GM18861 (cell line): ENCODE measurements at regions not wholly inside any gene's neighbourhood (a gene's known extent, or its start where the extent isn't known, plus 50 kb on each side); places are given as distances from the start of the nearest gene placed in this dataset.
"Not testable (repeated sequence)": the region's sequence is repeated elsewhere in the genome, so short reads cannot be mapped to it uniquely, and the experiment has no call there.

Experiments used
- ATAC-seq: cut with Tn5 transposase; IDR thresholded peaks from one replicate; pipeline ENCODE4 v1.9.1; 2021; ENCODE audit not compliant: unreplicated experiment

- no peak for ATAC-seq
Observed at GRCh38 chr12:33514893-33515292, 75.3 kb upstream of the SYT10 start.

GRCh38 chr12:33519566-33519965, 79.9 kb upstream of the SYT10 start:
- ATAC-seq: no peak

- ATAC-seq: not testable (repeated sequence)
Observed at GRCh38 chr12:33520505-33521302, 81.1 kb upstream of the SYT10 start.

- ATAC-seq: no peak
Observed at GRCh38 chr12:33529031-33529430, 89.4 kb upstream of the SYT10 start.

- ATAC-seq: no peak
Observed at GRCh38 chr12:33529810-33530209, 90.2 kb upstream of the SYT10 start.

DNA sequence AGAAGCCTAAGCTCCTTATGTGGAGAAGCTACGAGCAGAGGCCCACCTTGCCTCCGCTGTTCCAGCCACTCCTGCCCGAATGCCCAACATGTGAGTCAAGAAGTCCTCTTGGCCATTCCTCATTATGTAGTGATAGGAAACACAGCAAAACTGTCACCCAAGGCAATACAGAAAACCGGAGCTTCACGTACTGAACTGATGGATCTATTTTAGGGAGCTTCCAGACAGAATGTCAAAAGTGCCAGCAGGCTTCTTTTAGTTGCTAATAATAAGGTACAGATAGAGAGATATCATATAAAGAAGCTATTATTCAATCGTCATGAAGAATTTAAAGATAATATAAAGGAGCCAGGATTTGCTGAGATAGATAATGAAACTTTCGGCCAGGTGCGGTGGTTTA, 91.6 kb upstream of the SYT10 start:
- ATAC-seq: no peak

DNA sequence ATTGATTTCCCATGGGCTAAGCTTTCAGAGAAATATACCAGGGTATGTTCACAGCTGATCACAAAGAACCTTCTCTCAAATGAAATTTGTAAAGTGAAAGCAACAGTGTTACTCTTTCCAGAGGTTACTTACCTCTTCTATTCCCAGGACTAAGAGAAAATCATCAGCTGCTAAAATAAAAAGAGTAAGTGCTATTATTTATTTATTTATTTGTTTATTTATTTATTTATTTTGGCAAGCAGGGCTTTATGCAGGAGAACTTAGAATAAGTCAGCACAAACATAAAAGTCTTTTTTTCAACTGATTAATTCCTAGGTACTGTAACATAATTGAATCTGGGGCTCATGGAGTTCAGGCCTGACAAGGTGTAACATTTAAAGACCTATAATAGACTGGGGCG, 93.9 kb upstream of the SYT10 start:
- no peak for ATAC-seq

- no peak for ATAC-seq
Observed at GRCh38 chr12:33536431-33536830, 96.8 kb upstream of the SYT10 start.

DNA sequence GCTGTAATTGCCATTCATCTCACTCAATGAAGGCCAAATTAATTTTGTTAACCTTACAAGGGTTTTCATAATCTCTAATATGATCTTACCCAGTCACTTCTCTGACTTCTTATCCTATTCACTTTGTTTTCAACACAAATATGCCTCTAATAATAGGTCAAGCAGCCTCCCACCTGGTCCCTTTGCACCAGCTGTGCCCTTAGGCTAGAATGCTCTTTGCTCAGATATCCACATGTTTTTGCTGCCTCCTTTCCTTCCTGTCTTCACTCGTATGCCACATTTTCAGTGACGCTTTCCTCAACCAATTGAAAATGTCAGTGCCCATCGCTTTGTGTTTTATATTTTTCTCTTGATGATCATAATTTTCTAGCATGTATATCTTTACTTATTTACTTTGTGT, 106.4 kb upstream of the SYT10 start:
- ATAC-seq: no peak

GRCh38 chr12:33547084-33547483, 107.5 kb upstream of the SYT10 start:
- ATAC-seq: no peak

DNA sequence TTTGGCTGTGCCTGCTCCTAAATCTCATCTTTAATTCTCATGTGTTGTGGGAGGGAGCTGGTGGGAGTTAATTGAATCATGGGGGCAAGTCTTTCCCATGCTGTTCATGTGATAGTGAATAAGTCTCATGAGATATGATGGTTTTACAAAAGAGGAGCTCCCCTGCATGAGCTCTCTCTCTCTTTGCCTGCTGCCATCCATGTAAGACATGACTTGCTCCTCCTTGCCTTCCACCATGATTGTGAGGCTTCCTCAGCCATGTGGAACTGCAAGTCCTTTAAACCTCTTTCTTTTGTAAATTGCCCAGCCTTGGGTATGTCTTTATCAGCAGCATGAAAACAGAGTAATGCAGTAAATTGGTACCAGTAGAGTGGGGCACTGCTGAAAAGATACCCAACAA, 110.6 kb upstream of the SYT10 start:
- ATAC-seq: not testable (repeated sequence)

DNA sequence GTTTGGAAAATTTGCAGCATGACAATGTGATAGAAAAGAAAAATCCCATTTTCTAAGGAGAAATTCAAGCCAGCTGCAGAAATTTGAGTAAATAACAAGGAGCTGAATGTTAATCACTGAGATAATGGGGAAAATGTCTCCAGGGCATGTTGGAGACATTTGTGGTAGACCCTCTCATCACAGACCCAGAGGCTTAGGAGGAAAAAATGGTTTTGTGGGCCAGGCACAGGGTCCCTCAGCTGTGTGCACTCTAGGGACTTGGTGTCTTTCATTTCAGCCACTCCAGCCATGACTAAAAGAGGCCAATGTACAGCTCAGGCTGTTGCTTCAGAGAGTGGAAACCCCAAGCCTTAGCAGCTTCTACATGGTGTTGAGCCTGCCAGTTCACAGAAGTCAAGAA, 111.4 kb upstream of the SYT10 start:
- no peak for ATAC-seq

DNA sequence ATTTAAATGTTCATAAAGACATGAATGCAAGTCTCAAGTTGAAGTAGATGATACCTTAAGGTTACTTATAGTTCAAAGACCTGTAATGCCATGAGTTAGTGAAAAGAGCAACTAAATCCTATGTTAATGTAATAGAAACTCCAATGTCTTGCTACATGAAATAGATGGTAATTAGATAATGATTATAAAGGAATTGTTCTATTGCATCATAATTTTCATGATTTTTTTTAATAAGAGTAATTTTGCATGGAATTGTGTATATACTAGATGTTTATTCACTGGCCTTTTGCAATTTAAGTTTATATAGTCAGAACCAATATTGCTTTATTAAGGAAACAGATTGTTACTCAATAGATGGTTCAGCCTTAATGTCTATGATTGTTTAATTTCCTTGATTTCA, 115.5 kb upstream of the SYT10 start:
- ATAC-seq: no peak

- no peak for ATAC-seq
Observed at GRCh38 chr12:33560653-33561208, 121.1 kb upstream of the SYT10 start.

- ATAC-seq: no peak
Observed at GRCh38 chr12:33562401-33562800, 122.8 kb upstream of the SYT10 start.

DNA sequence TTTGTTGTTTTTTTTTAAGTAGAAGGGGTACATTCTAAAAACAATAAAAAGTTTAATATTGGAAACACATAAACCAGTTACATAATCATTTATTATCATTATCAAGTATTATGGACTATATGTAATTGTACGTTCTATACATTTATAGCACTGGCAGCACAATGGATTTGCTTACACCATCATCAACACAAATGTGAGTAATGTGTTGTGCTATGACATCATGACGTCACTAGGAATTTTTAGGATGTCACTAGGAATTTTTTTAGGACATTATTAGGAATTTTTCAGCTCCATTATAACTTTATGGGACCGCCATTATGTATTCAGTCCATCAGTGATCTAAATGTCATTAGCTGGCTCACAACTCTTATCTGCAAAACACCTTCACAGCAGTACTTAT, 126.8 kb upstream of the SYT10 start:
- no peak for ATAC-seq

DNA sequence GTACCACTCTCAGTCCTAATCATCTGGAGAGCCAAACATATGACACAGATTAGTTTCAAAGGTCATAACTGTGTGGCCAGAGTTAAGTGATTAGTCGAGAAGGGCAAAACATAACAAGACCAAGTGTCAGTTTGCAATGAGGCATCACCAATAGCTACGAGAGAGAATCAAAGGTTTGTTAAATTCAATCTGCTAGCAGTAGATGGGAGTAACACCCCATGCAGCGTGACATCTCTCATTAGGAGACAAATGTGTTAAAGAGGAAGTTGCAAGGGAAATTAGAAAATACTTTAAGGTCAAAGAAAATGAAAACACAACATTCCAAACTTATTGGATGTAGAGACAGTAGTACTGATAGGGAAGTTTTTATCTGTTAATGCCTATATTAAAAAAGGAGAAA, 135.7 kb upstream of the SYT10 start:
- ATAC-seq: no peak

DNA sequence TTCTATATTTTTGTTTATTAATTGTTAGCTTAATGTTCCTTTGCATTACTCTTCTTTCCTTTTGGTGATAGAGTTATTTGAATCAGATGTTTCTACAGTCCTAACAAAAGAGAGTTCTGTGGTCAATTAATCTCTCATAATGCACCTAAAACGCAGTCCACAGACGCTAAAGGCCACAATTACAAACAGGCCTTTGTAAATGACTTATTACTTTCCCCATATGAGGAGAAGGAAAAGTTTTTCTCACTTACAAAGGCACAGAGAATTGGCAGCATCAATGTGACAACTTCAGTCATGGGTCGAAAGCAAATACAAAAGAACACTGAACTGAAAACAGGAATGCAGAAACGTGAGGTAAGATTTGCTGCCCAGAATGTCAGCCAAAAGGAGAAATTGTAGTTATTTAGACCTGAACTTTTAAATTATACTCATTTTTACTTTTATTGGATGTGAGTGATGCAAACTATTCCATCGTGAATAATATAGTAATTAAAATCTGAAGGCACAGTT, 142.0 kb upstream of the SYT10 start:
- no peak for ATAC-seq

GRCh38 chr12:33586576-33586975, 147.0 kb upstream of the SYT10 start:
- ATAC-seq: no peak

DNA sequence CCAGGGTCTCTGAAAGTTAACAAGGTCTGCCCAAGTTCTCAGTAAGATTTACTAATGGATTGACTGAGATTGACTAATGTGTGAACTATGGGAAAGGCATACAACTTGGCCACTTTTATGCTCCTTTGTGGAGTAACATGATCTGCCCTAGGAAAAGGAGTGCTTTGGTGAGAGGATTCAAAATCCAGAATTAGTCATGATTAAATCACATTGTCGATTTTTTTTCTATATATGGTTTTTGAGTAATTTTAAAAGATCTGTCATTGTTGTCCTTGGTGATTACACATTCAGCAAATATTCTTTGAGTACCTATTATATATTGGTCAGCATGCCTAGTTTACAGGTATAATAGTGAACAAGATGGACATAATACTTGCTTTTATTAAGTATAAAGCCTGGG, 147.7 kb upstream of the SYT10 start:
- ATAC-seq: no peak

DNA sequence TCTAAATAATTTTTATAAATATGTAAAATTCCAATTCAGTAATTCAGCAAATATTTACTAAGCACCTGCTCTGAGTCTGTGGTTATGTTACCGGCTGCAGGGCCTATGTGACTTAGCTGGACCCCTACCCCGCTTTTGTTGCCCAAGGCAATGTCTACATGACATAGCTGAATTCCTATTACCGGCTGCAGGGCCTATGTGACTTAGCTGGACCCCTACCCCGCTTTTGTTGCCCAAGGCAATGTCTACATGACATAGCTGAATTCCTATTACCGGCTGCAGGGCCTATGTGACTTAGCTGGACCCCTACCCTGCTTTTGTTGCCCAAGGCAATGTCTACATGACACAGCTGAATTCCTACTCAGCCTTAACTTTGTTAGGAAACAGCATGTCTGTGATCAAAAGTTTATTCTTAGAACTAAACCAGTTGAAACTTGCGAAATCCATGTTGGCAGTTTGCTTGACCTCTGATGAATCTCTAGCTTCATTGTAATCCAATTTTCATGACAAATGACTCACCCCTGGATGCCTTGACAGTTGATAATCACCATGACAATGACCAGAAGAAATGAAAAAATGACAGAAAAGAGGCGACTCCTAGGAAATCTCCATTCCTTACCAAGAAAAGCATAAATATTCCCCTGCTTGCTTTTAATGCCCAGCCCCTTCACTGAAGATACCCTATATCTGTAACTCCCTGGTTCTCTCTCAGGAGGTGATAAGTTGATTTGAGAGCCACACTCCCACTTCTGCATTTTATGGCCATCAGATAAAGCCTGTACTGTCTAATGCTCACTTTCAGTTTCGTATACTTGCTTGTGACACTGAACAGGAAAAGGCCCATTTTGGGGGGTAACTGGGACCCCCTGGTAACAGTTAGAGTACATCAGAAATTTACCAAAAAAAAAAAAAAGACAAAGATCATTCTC, 148.4 kb upstream of the SYT10 start:
- peak; percentile 96 for ATAC-seq
